ENCODE measurements at regions not wholly inside any gene's neighbourhood (a gene's known extent, or its start where the extent isn't known, plus 50 kb on each side); places are given as distances from the start of the nearest gene placed in this dataset.

- ChIA-PET POLR2A (no interaction called here), CTCF (no interaction called here)
- 53% methylated on average over 8 of the region's 13 CpGs for WGBS (ENCODE audit: insufficient coverage)
- Histone ChIP-seq H3K27me3 (replicated peaks in 2 of 5; ENCODE audit: control insufficient read depth in 4 of 5, insufficient read depth in 5 of 5, low read length in 4 of 5) (no peaks in the 10 kb centered on the region), H3K4me3 (ENCODE audit: control insufficient read depth in 1 of 7, extremely low read depth in 1 of 7, insufficient read depth in 4 of 7, low read depth in 2 of 7, low read length in 6 of 7) (peak overlapping the region in 4 of 7 experiments; percentile 1 to 33 (median 11)), H3K27ac (ENCODE audit: insufficient read depth in 1 of 2, low read depth in 1 of 2, low read length in 2 of 2, poor library complexity in 1 of 2, severe bottlenecking in 2 of 2) (peak overlapping the region; percentile 3 to 79), H3K9me3 (ENCODE audit: control extremely low read depth in 1 of 5, control insufficient read depth in 4 of 5, insufficient read depth in 2 of 5, low read depth in 1 of 5, low read length in 4 of 5) (no peaks in the 10 kb centered on the region), H3K36me3 (ENCODE audit: control insufficient read depth in 4 of 4, insufficient read depth in 4 of 4, low read length in 3 of 4) (no peaks in the 10 kb centered on the region), H3K4me1 (ENCODE audit: control extremely low read depth in 1 of 4, control insufficient read depth in 4 of 4, insufficient read depth in 4 of 4, low read length in 3 of 4) (peaks cover 13 to 32% (median 25%) of the 10 kb centered on the region in 4 experiments)
- DNase-seq, result peak; percentile 67 to 94 (median 91)
These were observed 334.9 kb upstream of the JARID2 start for GRCh38 chr6:14910692-14911547.

GRCh38 chr6:14912226-14912625 is 333.6 kb upstream of the JARID2 start:
- H3K9me3 ChIP-seq (ENCODE audit: control extremely low read depth in 1 of 5, control insufficient read depth in 4 of 5, insufficient read depth in 2 of 5, low read depth in 1 of 5, low read length in 4 of 5), result no peaks in the 10 kb centered on the region
- no peaks in the 10 kb centered on the region for H3K36me3 ChIP-seq (ENCODE audit: control insufficient read depth in 4 of 4, insufficient read depth in 4 of 4, low read length in 3 of 4)
- no peak for DNase-seq
- WGBS (ENCODE audit: insufficient coverage), result 78% methylated on average over 6 of the region's 10 CpGs
- POLR2A ChIA-PET, result interaction anchor here (0.6 to 0.8 kb wide), 2 partner anchors 10 to 1040 kb away, joined by 3 to 4 read pairs; no protein-coding TSS in a partner anchor
- H3K27ac ChIP-seq (ENCODE audit: insufficient read depth in 1 of 2, low read depth in 1 of 2, low read length in 2 of 2, poor library complexity in 1 of 2, severe bottlenecking in 2 of 2), result no peak overlapping the region
- CTCF ChIA-PET, result interaction anchor here (1.0 to 1.3 kb wide), 2 partner anchors 9 to 783 kb away, joined by 3 to 4 read pairs; no protein-coding TSS in a partner anchor
- H3K4me3 ChIP-seq (ENCODE audit: control insufficient read depth in 1 of 7, extremely low read depth in 1 of 7, insufficient read depth in 4 of 7, low read depth in 2 of 7, low read length in 6 of 7), result no peak overlapping the region
- H3K27me3 ChIP-seq (replicated peaks in 2 of 5; ENCODE audit: control insufficient read depth in 4 of 5, insufficient read depth in 5 of 5, low read length in 4 of 5), result no peaks in the 10 kb centered on the region
- peaks cover 13 to 32% (median 25%) of the 10 kb centered on the region in 4 experiments for H3K4me1 ChIP-seq (ENCODE audit: control extremely low read depth in 1 of 4, control insufficient read depth in 4 of 4, insufficient read depth in 4 of 4, low read length in 3 of 4)

GRCh38 chr6:14912706-14913105 is 333.2 kb upstream of the JARID2 start:
- peaks cover 13 to 32% (median 25%) of the 10 kb centered on the region in 4 experiments for H3K4me1 ChIP-seq (ENCODE audit: control extremely low read depth in 1 of 4, control insufficient read depth in 4 of 4, insufficient read depth in 4 of 4, low read length in 3 of 4)
- H3K27me3 ChIP-seq (replicated peaks in 2 of 5; ENCODE audit: control insufficient read depth in 4 of 5, insufficient read depth in 5 of 5, low read length in 4 of 5), result no peaks in the 10 kb centered on the region
- H3K36me3 ChIP-seq (ENCODE audit: control insufficient read depth in 4 of 4, insufficient read depth in 4 of 4, low read length in 3 of 4), result no peaks in the 10 kb centered on the region
- H3K4me3 ChIP-seq (ENCODE audit: control insufficient read depth in 1 of 7, extremely low read depth in 1 of 7, insufficient read depth in 4 of 7, low read depth in 2 of 7, low read length in 6 of 7), result no peak overlapping the region
- ChIA-PET CTCF (interaction anchor here (1.0 to 1.3 kb wide), 2 partner anchors 10 to 783 kb away, joined by 3 to 4 read pairs; no protein-coding TSS in a partner anchor), POLR2A (interaction anchor here (0.6 to 0.8 kb wide), 2 partner anchors 9 to 1041 kb away, joined by 3 to 4 read pairs; no protein-coding TSS in a partner anchor)
- 100% methylated on average over 2 of the region's 2 CpGs for WGBS (ENCODE audit: insufficient coverage)
- no peaks in the 10 kb centered on the region for H3K9me3 ChIP-seq (ENCODE audit: control extremely low read depth in 1 of 5, control insufficient read depth in 4 of 5, insufficient read depth in 2 of 5, low read depth in 1 of 5, low read length in 4 of 5)
- H3K27ac ChIP-seq (ENCODE audit: insufficient read depth in 1 of 2, low read depth in 1 of 2, low read length in 2 of 2, poor library complexity in 1 of 2, severe bottlenecking in 2 of 2), result no peak overlapping the region
- DNase-seq, result no peak

- H3K27me3 ChIP-seq (replicated peaks in 2 of 5; ENCODE audit: control insufficient read depth in 4 of 5, insufficient read depth in 5 of 5, low read length in 4 of 5), result no peaks in the 10 kb centered on the region
- no peak overlapping the region for H3K4me3 ChIP-seq (ENCODE audit: control insufficient read depth in 1 of 7, extremely low read depth in 1 of 7, insufficient read depth in 4 of 7, low read depth in 2 of 7, low read length in 6 of 7)
- POLR2A ChIA-PET, result no interaction called here
- H3K36me3 ChIP-seq (ENCODE audit: control insufficient read depth in 4 of 4, insufficient read depth in 4 of 4, low read length in 3 of 4), result no peaks in the 10 kb centered on the region
- CTCF ChIA-PET, result no interaction called here
- H3K27ac ChIP-seq (ENCODE audit: insufficient read depth in 1 of 2, low read depth in 1 of 2, low read length in 2 of 2, poor library complexity in 1 of 2, severe bottlenecking in 2 of 2), result no peak overlapping the region
- WGBS (ENCODE audit: insufficient coverage), result no CpG with 5 or more reads among the region's 2 CpGs
- no peak for DNase-seq
- H3K9me3 ChIP-seq (ENCODE audit: control extremely low read depth in 1 of 5, control insufficient read depth in 4 of 5, insufficient read depth in 2 of 5, low read depth in 1 of 5, low read length in 4 of 5), result no peaks in the 10 kb centered on the region
- peaks cover 13 to 32% (median 25%) of the 10 kb centered on the region in 4 experiments for H3K4me1 ChIP-seq (ENCODE audit: control extremely low read depth in 1 of 4, control insufficient read depth in 4 of 4, insufficient read depth in 4 of 4, low read length in 3 of 4)
These were observed 331.9 kb upstream of the JARID2 start for GRCh38 chr6:14913931-14914330.

GRCh38 chr6:14915888-14916832 is 329.7 kb upstream of the JARID2 start:
- no peak overlapping the region for H3K4me3 ChIP-seq (ENCODE audit: control insufficient read depth in 1 of 7, extremely low read depth in 1 of 7, insufficient read depth in 4 of 7, low read depth in 2 of 7, low read length in 6 of 7)
- ChIA-PET CTCF (no interaction called here), POLR2A (no interaction called here)
- H3K27me3 ChIP-seq (replicated peaks in 2 of 5; ENCODE audit: control insufficient read depth in 4 of 5, insufficient read depth in 5 of 5, low read length in 4 of 5), result no peaks in the 10 kb centered on the region
- H3K27ac ChIP-seq (ENCODE audit: insufficient read depth in 1 of 2, low read depth in 1 of 2, low read length in 2 of 2, poor library complexity in 1 of 2, severe bottlenecking in 2 of 2), result no peak overlapping the region
- WGBS (ENCODE audit: insufficient coverage), result 98% methylated on average over 29 of the region's 36 CpGs
- no peaks in the 10 kb centered on the region for H3K9me3 ChIP-seq (ENCODE audit: control extremely low read depth in 1 of 5, control insufficient read depth in 4 of 5, insufficient read depth in 2 of 5, low read depth in 1 of 5, low read length in 4 of 5)
- no peak for DNase-seq
- peaks cover 5 to 22% (median 18%) of the 10 kb centered on the region in 4 experiments for H3K4me1 ChIP-seq (ENCODE audit: control extremely low read depth in 1 of 4, control insufficient read depth in 4 of 4, insufficient read depth in 4 of 4, low read length in 3 of 4)
- no peaks in the 10 kb centered on the region for H3K36me3 ChIP-seq (ENCODE audit: control insufficient read depth in 4 of 4, insufficient read depth in 4 of 4, low read length in 3 of 4)

GRCh38 chr6:14917109-14917910 is 328.6 kb upstream of the JARID2 start:
- no peak overlapping the region for H3K4me3 ChIP-seq (ENCODE audit: control insufficient read depth in 1 of 7, extremely low read depth in 1 of 7, insufficient read depth in 4 of 7, low read depth in 2 of 7, low read length in 6 of 7)
- CTCF ChIA-PET, result no interaction called here

More at GRCh38 chr6:14917109-14917910, 328.6 kb upstream of the JARID2 start:
- WGBS (ENCODE audit: insufficient coverage), result 86% methylated on average over 8 of the region's 12 CpGs
- POLR2A ChIA-PET, result no interaction called here
- no peak for DNase-seq
- Histone ChIP-seq H3K9me3 (ENCODE audit: control extremely low read depth in 1 of 5, control insufficient read depth in 4 of 5, insufficient read depth in 2 of 5, low read depth in 1 of 5, low read length in 4 of 5) (no peaks in the 10 kb centered on the region), H3K27ac (ENCODE audit: insufficient read depth in 1 of 2, low read depth in 1 of 2, low read length in 2 of 2, poor library complexity in 1 of 2, severe bottlenecking in 2 of 2) (no peak overlapping the region), H3K36me3 (ENCODE audit: control insufficient read depth in 4 of 4, insufficient read depth in 4 of 4, low read length in 3 of 4) (no peaks in the 10 kb centered on the region), H3K4me1 (ENCODE audit: control extremely low read depth in 1 of 4, control insufficient read depth in 4 of 4, insufficient read depth in 4 of 4, low read length in 3 of 4) (peaks cover 10 to 22% (median 18%) of the 10 kb centered on the region in 4 experiments), H3K27me3 (replicated peaks in 2 of 5; ENCODE audit: control insufficient read depth in 4 of 5, insufficient read depth in 5 of 5, low read length in 4 of 5) (no peaks in the 10 kb centered on the region)

Data from common myeloid progenitor, CD34-positive (primary cell).